Amygdala (tissue), 56 donors: ENCODE measurements at regions not wholly inside any gene's neighbourhood (a gene's known extent, or its start where the extent isn't known, plus 50 kb on each side); places are given as distances from the start of the nearest gene placed in this dataset.
"Not testable (repeated sequence)": the region's sequence is repeated elsewhere in the genome, so short reads cannot be mapped to it uniquely, and the experiment has no call there.

Experiments
- DNase-seq, 56 donors: peaks; one replicate each; lab custom pipeline; 2025; lab: John Stamatoyannopoulos, UW

GRCh38 chr2:160583813-160584537 is 90.4 kb upstream of the RBMS1 start:
- DNase-seq = no peak

- DNase-seq = no peak
Measured at GRCh38 chr2:160584972-160585494, 91.4 kb upstream of the RBMS1 start.

DNA sequence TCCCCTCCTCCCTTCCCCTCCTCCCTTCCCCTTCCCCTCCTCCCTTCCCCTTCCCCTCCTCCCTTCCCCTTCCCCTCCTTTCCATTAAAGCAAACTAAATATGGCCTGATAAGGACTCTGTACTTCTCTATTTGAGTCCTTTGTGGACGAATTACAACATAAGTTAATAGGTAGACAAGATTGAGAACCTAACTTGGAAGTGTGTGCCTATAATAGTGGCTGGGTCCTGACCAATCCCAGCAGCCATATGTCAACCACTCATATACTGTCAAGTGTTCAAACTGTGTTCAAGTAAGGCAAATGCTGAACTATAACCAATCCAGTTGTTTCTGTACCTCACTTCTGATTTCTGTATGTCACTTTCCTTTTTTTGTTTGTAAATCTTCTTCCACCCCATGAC is 97.1 kb upstream of the RBMS1 start:
- DNase-seq = no peak

DNA sequence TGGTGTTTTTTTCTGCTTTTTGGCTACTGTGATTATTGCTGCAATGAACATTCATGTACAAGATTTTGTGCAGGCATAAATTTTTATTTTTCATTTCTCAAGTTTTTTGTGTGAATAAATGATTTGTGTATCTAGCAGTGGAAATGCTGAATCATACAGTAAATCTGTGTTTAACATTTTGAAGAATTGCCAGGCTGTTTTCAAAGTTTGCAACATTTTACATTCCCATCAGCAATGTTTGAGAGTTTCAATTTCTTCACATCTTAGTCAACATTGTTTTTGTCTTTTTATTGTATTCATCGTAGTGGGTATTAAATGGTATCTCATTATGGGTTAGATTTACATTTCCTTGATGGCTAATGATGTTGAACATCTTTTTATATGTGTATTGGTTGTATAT is 98.8 kb upstream of the RBMS1 start:
- no peak for DNase-seq

DNA sequence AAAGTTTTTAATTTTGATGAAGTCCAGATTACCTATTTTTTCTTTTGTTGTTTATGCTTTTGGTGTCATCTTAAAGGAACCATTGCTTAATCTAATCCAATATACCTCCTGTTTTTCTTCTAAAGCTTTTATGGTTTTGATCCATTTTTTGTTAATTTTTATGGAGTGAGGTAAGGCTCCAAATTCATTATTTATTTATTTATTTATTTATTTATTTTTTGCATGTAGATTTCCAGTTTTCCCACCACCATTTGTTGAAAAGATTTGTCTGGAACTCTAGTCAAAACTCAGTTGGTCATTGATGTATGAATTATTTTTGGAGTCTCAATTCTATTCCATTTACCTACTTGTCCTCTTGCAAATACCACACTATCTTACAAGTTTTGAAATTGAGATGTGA is 99.4 kb upstream of the RBMS1 start:
- no peak for DNase-seq

GRCh38 chr2:160596441-160596840 is 102.8 kb upstream of the RBMS1 start:
- DNase-seq = no peak

- not testable (repeated sequence) for DNase-seq
Measured at GRCh38 chr2:160600437-160600836, 106.8 kb upstream of the RBMS1 start.

DNA sequence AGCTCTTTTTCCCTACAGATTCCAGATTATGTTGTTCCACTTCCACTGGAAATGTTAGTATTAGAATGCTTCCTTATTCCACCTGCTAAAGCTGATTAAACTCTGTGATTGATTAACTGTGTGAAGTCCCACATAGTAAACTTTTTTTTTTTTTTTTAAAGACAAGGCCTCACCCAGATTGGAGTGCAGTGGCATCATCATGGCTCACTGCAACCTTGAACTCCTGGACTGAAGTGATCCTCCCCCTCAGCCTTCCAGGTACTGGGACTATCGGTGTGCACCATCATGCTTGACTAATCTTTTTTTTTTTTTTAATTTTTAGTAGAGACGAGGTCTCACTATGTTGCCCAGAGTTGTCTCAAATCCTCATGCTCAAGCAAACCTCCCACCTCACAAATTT is 108.5 kb upstream of the RBMS1 start:
- no peak for DNase-seq

- no peak for DNase-seq
Measured at GRCh38 chr2:160603771-160604510, 110.3 kb upstream of the RBMS1 start.

GRCh38 chr2:160606341-160606740 is 112.7 kb upstream of the RBMS1 start:
- DNase-seq = no peak

GRCh38 chr2:160608599-160608998 is 115.0 kb upstream of the RBMS1 start:
- DNase-seq = no peak

DNA sequence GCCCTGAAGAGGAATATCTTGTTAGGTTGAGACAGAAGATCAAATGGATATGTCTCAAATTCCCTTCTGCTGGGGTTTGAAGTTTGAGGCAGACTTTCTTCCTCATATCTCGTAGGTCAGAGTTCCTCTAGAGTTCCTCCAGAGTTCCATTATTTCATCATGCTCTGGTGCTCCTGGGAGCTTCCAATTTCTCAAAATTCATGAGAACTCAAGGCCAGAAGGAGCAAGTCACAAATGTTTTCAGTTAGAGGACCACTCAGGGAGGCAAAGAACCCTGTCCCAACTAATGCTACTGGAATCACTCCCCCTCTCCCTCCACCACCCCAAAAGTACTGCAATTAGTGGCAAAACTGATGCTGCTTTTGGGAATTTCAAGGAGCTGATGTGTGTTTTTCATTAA is 115.7 kb upstream of the RBMS1 start:
- DNase-seq = no peak

DNA sequence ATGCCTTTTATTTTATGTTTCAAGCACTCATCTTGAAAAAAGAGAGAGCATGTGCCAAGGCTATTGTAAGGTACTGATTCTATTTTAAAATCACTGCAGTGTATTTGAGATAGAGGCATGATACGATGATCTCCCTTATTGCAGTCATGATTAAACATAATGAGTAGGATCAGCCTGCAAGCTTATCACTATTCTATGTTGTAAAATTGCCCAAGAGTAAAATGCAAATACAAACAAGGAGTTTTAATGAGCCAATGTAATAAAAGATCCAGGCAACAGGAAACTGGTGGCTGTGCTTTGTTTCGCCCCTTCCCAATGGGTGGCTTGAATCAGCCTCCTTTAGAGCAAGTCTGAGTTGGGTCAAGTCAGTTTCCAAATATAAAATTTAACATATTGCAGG is 116.4 kb upstream of the RBMS1 start:
- no peak for DNase-seq

DNA sequence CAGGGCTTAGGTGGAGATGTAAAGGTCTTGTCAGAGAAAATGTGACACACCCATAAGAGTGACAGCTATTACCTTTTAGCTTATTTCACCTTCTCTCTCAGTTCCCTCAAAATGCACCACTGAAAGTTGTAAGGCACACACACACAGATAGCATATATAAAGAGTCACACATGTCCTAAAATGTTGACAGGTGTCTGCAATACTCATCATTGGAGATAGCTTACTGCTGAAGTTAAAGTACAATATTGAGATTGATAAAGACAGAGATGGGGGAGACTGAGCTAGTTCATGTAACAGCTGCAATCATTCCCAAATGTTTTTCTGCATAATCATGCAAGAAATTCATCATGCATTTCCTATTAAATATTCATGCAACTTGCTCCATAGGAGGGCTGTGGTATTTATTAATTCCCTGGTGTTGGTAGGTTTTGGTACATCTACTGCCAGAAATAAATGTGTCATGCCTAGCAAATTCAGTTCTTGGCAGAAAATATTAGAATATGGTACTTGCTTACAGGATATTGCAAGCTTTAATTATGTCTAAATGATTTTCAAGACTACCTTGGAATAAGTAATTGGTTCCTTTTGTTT is 118.8 kb upstream of the RBMS1 start:
- DNase-seq = no peak

DNA sequence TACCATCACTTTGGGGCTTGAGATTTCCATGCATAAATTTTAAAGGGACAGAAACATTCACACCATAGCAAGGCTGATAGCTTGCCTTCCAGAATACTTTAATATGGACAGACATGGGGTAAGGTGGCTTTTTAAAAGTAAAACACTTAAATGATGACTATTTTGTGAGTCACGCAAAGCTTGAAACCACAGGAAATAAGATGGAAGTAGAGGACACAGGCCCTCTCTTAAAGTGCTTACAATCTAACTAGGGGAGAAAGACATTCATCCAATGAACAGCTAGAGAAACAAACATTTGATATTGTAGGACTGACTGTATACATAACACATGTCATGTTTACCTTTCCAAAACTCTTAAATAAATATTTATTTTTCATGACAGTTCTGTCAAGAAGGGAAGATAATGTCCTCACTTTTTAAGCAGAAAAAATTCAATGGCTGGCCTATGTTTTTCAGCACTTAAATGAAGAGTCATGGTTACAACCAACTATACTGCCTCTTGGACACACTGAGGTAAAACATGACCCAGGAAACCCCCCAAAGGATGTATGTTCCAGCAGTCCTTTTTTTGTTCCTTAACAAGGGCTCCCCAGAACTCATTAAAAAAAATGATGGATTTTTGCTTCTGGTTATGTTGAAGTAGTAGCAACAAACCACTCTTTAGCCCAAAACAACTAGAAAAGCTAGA is 120.0 kb upstream of the RBMS1 start:
- DNase-seq = no peak

DNA sequence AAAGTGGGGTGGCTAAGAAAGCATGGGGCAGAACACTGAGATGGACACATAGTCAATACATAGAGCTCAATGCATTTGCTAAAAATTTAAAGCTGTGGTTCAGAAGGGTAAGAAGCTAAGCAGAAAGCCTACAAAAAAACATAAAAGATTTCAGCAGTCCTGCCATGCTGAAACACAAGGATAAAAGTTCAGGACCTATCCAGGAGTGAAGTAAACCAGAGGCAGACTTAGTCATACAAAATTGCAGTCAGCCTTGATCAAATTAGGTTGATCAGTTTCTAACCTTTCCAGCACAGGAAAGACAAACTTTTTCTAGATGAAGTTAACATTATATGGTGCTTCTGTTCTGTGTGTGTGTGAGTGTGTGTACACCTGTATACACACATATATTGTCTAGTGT is 120.8 kb upstream of the RBMS1 start:
- DNase-seq = no peak

GRCh38 chr2:160615706-160616105 is 122.1 kb upstream of the RBMS1 start:
- DNase-seq = no peak

DNA sequence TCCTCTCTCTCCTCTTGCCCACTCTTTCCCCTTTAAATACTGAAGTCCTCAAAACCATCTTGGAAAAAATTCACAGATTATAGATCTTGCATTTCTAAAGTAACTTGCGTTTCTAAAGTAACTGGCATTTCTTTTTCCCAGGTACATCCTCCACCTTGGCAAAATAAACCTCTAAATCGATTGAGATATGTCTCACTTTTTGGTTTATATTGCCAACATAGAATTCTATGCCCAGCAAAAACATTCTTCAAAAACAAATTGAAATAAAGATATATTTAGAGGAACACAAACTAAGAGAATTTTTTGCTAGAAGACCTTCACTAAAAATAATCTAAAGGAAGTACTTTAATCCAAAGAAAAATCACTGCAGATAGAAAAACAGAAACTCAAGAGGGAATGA is 122.5 kb upstream of the RBMS1 start:
- DNase-seq = no peak

DNA sequence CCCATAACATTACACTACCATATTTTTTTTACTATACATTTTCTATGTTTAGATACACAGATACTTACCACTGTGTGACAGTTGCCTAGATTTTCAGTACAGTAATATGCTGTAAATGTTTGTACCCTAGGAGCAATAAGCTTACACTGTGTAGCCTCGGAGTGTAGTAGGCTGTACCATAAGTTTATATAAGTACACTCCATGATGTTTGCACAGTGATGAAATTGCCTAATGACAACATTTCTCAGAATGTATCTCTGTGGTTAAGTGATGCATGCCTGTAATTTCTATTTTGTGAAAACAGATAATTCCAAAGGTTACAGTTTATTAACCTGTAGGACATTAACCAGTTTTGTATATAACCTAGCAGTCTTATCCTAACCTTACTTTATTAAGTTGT is 128.1 kb upstream of the RBMS1 start:
- no peak for DNase-seq

- not testable (repeated sequence) for DNase-seq
Measured at GRCh38 chr2:160628020-160628637, 134.5 kb upstream of the RBMS1 start.

GRCh38 chr2:160628811-160629210 is 135.2 kb upstream of the RBMS1 start:
- DNase-seq = no peak
